WTC11 (cell line): ENCODE measurements at regions not wholly inside any gene's neighbourhood (a gene's known extent, or its start where the extent isn't known, plus 50 kb on each side); places are given as distances from the start of the nearest gene placed in this dataset.

Experiments
- CTCF ChIP-seq: fragments of 200-600 bp; IDR thresholded peaks from 2 replicates; pipeline ENCODE4 v1.8.0; 2022; ENCODE audit warnings: antibody characterized with exemption
- ETV6 ChIP-seq: sonication (generic); formaldehyde crosslinking; IDR thresholded peaks from 2 replicates; pipeline ENCODE4 v1.8.1; 2022; ENCODE audit warnings: mild to moderate bottlenecking, missing genetic modification reagents
- FOXJ3 ChIP-seq: sonication (generic); formaldehyde crosslinking; IDR thresholded peaks from 2 replicates; pipeline ENCODE4 v1.9.0; 2021; ENCODE audit warnings: missing genetic modification reagents, mild to moderate bottlenecking, borderline replicate concordance
- JUN ChIP-seq: sonication (generic); formaldehyde crosslinking; IDR thresholded peaks from 2 replicates; pipeline ENCODE4 v1.8.0; 2023; ENCODE audit warnings: mild to moderate bottlenecking, missing genetic modification reagents
- SP1 ChIP-seq: sonication (generic); formaldehyde crosslinking; conservative IDR thresholded peaks from 2 replicates; pipeline ENCODE4 v1.8.1; 2022; ENCODE audit warnings: missing genetic modification reagents
- TP53 ChIP-seq: sonication (generic); formaldehyde crosslinking; IDR thresholded peaks from 2 replicates; pipeline ENCODE4 v1.8.1; 2023; ENCODE audit warnings: mild to moderate bottlenecking, missing genetic modification reagents
- USF2 ChIP-seq: sonication (generic); formaldehyde crosslinking; IDR thresholded peaks from 2 replicates; pipeline ENCODE4 v1.8.1; 2023; ENCODE audit warnings: mild to moderate bottlenecking, missing genetic modification reagents, moderate library complexity

- TF ChIP-seq CTCF (no peak), ETV6 (CRISPR knock-in tag) (no peak), JUN (CRISPR knock-in tag) (no peak), FOXJ3 (no peak), TP53 (CRISPR knock-in tag) (no peak), SP1 (CRISPR knock-in tag) (no peak), USF2 (CRISPR knock-in tag) (no peak)
These were observed 180.3 kb downstream of the IPO8 start for GRCh38 chr12:30515351-30515750.
